HUDEP-2 (cell line): ENCODE measurements at regions not wholly inside any gene's neighbourhood (a gene's known extent, or its start where the extent isn't known, plus 50 kb on each side); places are given as distances from the start of the nearest gene placed in this dataset.
A peak's percentile ranks its signal among the peaks of the same experiment; 100 is the strongest.

Experiments
- DNase-seq, 76 experiments: peaks; one replicate each; lab custom pipeline; 2025; ENCODE audit not compliant: unreplicated experiment in 76 of 76; lab: John Stamatoyannopoulos, UW

GRCh38 chr20:51221103-51221502 is 198.2 kb upstream of the KCNG1 start:
- DNase-seq: no peak

- DNase-seq: peak in 38 of 76 experiments; percentile 1 to 51 (median 20)
These were observed 197.4 kb upstream of the KCNG1 start for GRCh38 chr20:51220293-51220706.

- DNase-seq: no peak
These were observed 196.6 kb upstream of the KCNG1 start for GRCh38 chr20:51219544-51219943.

GRCh38 chr20:51218603-51219002 is 195.7 kb upstream of the KCNG1 start:
- no peak for DNase-seq

- DNase-seq: no peak
These were observed 194.6 kb upstream of the KCNG1 start for GRCh38 chr20:51217347-51218045.

- no peak for DNase-seq
These were observed 193.9 kb upstream of the KCNG1 start for GRCh38 chr20:51216850-51217249.

- no peak for DNase-seq
These were observed 189.9 kb upstream of the KCNG1 start for GRCh38 chr20:51212816-51213215.

- no peak for DNase-seq
These were observed 188.3 kb upstream of the KCNG1 start for GRCh38 chr20:51211191-51211590.

- no peak for DNase-seq
These were observed 187.2 kb upstream of the KCNG1 start for GRCh38 chr20:51210084-51210483.

- no peak for DNase-seq
These were observed 185.3 kb upstream of the KCNG1 start for GRCh38 chr20:51208162-51208561.

- DNase-seq: no peak
These were observed 183.2 kb upstream of the KCNG1 start for GRCh38 chr20:51206032-51206662.

GRCh38 chr20:51204794-51205193 is 181.9 kb upstream of the KCNG1 start:
- no peak for DNase-seq

GRCh38 chr20:51204051-51204715 is 181.3 kb upstream of the KCNG1 start:
- DNase-seq: no peak

- DNase-seq: no peak
These were observed 179.4 kb upstream of the KCNG1 start for GRCh38 chr20:51202304-51202703.

- no peak for DNase-seq
These were observed 177.0 kb upstream of the KCNG1 start for GRCh38 chr20:51199920-51200319.

- no peak for DNase-seq
These were observed 176.1 kb upstream of the KCNG1 start for GRCh38 chr20:51198876-51199523.

- no peak for DNase-seq
These were observed 175.3 kb upstream of the KCNG1 start for GRCh38 chr20:51198238-51198637.

GRCh38 chr20:51196991-51197651 is 174.2 kb upstream of the KCNG1 start:
- DNase-seq: no peak

- DNase-seq: no peak
These were observed 173.1 kb upstream of the KCNG1 start for GRCh38 chr20:51195990-51196389.

- DNase-seq: no peak
These were observed 172.6 kb upstream of the KCNG1 start for GRCh38 chr20:51195419-51195901.
